ENCODE measurements at regions not wholly inside any gene's neighbourhood (a gene's known extent, or its start where the extent isn't known, plus 50 kb on each side); places are given as distances from the start of the nearest gene placed in this dataset.

DNA sequence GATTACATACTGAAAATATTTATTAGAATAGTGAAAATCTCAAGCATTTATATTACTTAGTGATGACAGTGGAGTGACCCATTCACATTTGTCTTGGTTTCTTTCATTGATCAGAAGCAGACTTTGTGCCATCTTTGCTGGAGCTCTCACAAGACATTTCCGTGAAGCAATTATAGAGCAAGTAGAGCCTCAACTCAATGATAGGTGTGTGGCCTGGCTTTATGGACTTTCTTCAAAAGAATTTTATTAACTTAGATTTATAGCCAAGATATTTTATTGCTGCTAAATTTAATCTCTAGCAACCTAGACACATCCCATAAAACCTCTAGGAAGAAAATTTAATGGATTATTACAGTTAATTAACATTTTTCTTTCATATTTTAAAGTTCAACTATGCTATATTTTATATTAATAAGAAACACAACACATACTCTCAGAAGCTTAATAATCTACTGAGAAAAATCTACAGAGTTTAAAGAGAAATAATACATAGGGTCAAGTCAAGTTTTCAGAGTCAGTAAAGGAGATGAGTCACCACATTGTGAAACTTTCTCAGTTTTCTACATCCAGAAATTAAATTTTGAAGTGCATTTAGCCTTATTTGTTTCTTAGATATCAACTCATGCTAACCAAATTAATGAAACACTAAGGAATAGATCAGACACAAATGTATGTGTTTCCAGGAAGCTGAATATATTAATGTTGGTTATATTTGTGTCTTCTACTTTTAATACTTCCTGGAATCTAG, 160.5 kb downstream of the LACC1 start:
- TF ChIP-seq EZH2phosphoT487 (IDR thresholded peaks at IDR 0.05; ENCODE audit: borderline replicate concordance, low read depth, low read length): no peak
- TF ChIP-seq, protein P1, sequence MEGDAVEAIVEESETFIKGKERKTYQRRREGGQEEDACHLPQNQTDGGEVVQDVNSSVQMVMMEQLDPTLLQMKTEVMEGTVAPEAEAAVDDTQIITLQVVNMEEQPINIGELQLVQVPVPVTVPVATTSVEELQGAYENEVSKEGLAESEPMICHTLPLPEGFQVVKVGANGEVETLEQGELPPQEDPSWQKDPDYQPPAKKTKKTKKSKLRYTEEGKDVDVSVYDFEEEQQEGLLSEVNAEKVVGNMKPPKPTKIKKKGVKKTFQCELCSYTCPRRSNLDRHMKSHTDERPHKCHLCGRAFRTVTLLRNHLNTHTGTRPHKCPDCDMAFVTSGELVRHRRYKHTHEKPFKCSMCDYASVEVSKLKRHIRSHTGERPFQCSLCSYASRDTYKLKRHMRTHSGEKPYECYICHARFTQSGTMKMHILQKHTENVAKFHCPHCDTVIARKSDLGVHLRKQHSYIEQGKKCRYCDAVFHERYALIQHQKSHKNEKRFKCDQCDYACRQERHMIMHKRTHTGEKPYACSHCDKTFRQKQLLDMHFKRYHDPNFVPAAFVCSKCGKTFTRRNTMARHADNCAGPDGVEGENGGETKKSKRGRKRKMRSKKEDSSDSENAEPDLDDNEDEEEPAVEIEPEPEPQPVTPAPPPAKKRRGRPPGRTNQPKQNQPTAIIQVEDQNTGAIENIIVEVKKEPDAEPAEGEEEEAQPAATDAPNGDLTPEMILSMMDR (conservative IDR thresholded peaks at IDR 0.05; ENCODE audit: low read length): no peak
- H3K36me3 ChIP-seq (ENCODE audit: insufficient read depth, low read length): no peaks in the 10 kb centered on the region
- POLR2A ChIA-PET: no interaction called here
- no peak overlapping the region for H3K4me2 ChIP-seq (ENCODE audit: low read length)
- no peak overlapping the region for H3K27ac ChIP-seq (ENCODE audit: low read depth, low read length, poor library complexity, severe bottlenecking)
- H3K4me3 ChIP-seq (ENCODE audit: low read depth, low read length, poor library complexity, severe bottlenecking): no peak overlapping the region
- H4K20me1 ChIP-seq (ENCODE audit: insufficient read depth, low read length): no peaks in the 10 kb centered on the region
- H3K79me2 ChIP-seq (ENCODE audit: insufficient read depth, low read depth, low read length): no peaks in the 10 kb centered on the region
- intact Hi-C loops (cut with micrococcal nuclease; ENCODE audit: unreplicated experiment): no loop called here
- CTCF ChIA-PET (ENCODE audit: unreplicated experiment): no interaction called here
- H2AFZ ChIP-seq (ENCODE audit: low read length): no peak overlapping the region
- no peaks in the 10 kb centered on the region for H3K9me2 ChIP-seq (ENCODE audit: insufficient read depth, low read length)
- no TSS peak for BruUV-seq (replicated peaks)
- no peaks in the 10 kb centered on the region for H3K4me1 ChIP-seq (ENCODE audit: insufficient read depth, low read length, poor library complexity, severe bottlenecking)
- no peaks in the 10 kb centered on the region for H3K9me3 ChIP-seq (ENCODE audit: low read length)
- DNase-seq (ENCODE audit: low spot score): no peak

DNA sequence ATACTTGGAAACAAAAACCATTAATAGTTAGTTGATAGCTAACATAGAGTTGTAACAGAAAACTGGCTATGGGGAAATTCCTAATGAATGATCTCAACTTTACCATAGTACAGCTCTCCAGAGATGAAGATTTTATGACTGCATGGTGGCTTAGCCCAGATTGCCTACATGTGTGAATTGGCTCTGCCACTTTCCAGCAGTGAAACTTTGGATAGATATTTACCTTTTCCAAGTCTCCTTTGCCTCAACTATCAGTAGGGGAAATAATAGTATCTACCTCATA, 161.1 kb downstream of the LACC1 start:
- Histone ChIP-seq H3K9me3 (ENCODE audit: low read length) (no peaks in the 10 kb centered on the region), H3K79me2 (ENCODE audit: insufficient read depth, low read depth, low read length) (no peaks in the 10 kb centered on the region), H4K20me1 (ENCODE audit: insufficient read depth, low read length) (no peaks in the 10 kb centered on the region), H3K4me3 (ENCODE audit: low read depth, low read length, poor library complexity, severe bottlenecking) (no peak overlapping the region), H3K27ac (ENCODE audit: low read depth, low read length, poor library complexity, severe bottlenecking) (no peak overlapping the region), H3K4me1 (ENCODE audit: insufficient read depth, low read length, poor library complexity, severe bottlenecking) (no peaks in the 10 kb centered on the region), H3K9me2 (ENCODE audit: insufficient read depth, low read length) (no peaks in the 10 kb centered on the region), H2AFZ (ENCODE audit: low read length) (no peak overlapping the region), H3K36me3 (ENCODE audit: insufficient read depth, low read length) (no peaks in the 10 kb centered on the region), H3K4me2 (ENCODE audit: low read length) (no peak overlapping the region)
- no peak for DNase-seq (ENCODE audit: low spot score)
- TF ChIP-seq, protein P1 (conservative IDR thresholded peaks at IDR 0.05; ENCODE audit: low read length): no peak
- no peak for TF ChIP-seq EZH2phosphoT487 (IDR thresholded peaks at IDR 0.05; ENCODE audit: borderline replicate concordance, low read depth, low read length)
- BruUV-seq (replicated peaks): no TSS peak
- ChIA-PET POLR2A (no interaction called here), CTCF (ENCODE audit: unreplicated experiment) (no interaction called here)
- intact Hi-C loops (cut with micrococcal nuclease; ENCODE audit: unreplicated experiment): no loop called here

DNA sequence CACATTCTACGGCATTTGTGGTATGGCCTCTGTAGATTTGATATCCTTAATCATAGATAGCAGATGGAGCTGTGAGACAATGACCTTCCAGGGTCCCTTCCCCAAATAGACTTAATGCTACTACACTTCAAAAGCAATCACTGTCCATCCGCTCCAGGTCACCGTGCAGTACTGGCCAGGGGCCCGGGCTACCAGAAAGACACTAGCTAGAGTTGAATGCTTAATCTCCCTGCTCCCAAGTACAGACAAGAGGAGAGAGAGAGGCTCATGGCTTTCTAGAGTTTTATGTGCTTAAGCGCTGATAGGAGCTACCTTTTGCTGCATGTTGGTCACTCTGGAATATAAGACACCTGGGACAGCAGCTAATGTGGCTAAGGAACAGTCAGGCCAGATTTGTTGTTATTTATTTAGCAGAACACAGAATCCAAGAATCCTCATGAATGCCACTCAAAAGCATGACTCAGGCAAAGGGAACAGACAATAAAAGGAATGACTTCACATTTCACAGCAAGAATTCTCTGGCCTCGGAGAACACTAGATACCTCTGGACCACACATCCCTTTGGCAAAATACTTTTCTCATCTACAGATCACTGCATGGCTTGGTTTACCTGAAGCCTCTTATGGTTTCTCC, 165.0 kb downstream of the LACC1 start:
- BruUV-seq (replicated peaks): no TSS peak
- Histone ChIP-seq H3K4me1 (ENCODE audit: insufficient read depth, low read length, poor library complexity, severe bottlenecking) (no peaks in the 10 kb centered on the region), H3K27ac (ENCODE audit: low read depth, low read length, poor library complexity, severe bottlenecking) (no peak overlapping the region), H4K20me1 (ENCODE audit: insufficient read depth, low read length) (no peaks in the 10 kb centered on the region), H3K36me3 (ENCODE audit: insufficient read depth, low read length) (no peaks in the 10 kb centered on the region), H3K4me2 (ENCODE audit: low read length) (no peak overlapping the region), H3K4me3 (ENCODE audit: low read depth, low read length, poor library complexity, severe bottlenecking) (no peak overlapping the region), H3K9me2 (ENCODE audit: insufficient read depth, low read length) (no peaks in the 10 kb centered on the region), H2AFZ (ENCODE audit: low read length) (no peak overlapping the region), H3K9me3 (ENCODE audit: low read length) (no peaks in the 10 kb centered on the region), H3K79me2 (ENCODE audit: insufficient read depth, low read depth, low read length) (no peaks in the 10 kb centered on the region)
- DNase-seq (ENCODE audit: low spot score): no peak
- intact Hi-C loops (cut with micrococcal nuclease; ENCODE audit: unreplicated experiment): loop anchor here (5.0 kb wide), 1 partner anchor 137 kb away; no protein-coding TSS in a partner anchor
- TF ChIP-seq EZH2phosphoT487 (IDR thresholded peaks at IDR 0.05; ENCODE audit: borderline replicate concordance, low read depth, low read length): no peak
- TF ChIP-seq, protein P1 (conservative IDR thresholded peaks at IDR 0.05; ENCODE audit: low read length): no peak
- ChIA-PET POLR2A (no interaction called here), CTCF (ENCODE audit: unreplicated experiment) (no interaction called here)

All from OCI-LY7 (cell line).